Stimulated activated CD8-positive, alpha-beta memory T cell treated with anti-CD3 and anti-CD28 coated beads, Interleukin-7, amount 100 ng/mL, for 48 hours (primary cell): ENCODE measurements at regions not wholly inside any gene's neighbourhood (a gene's known extent, or its start where the extent isn't known, plus 50 kb on each side); places are given as distances from the start of the nearest gene placed in this dataset.

ENCODE experiments used
- DNase-seq, 2 donors: peaks; one replicate each; pipeline ENCODE4 v3.0.0-alpha.2; 2020; ENCODE audit warnings: low read depth in 1 of 2; ENCODE audit errors: extremely low read depth in 1 of 2

DNA sequence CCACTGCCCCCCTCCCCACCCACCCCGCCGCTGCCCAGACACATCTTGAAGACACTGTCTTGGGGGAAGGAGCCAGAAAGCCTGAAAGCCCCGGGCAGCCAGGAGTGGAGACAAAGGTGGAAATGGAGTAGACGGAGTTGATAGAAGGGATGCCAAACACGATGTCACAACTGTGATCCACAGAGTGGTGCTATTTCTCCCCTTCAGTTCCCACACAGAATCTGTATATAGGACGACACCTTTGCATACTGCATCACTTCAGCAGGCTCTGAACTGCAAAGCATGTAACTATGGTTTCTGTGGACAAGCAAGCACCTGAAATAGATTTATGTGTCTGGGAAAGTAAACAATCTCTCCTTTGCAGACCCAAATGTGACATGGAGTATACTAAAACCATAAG, 56.4 kb upstream of the F13A1 start:
- DNase-seq = no peak

DNA sequence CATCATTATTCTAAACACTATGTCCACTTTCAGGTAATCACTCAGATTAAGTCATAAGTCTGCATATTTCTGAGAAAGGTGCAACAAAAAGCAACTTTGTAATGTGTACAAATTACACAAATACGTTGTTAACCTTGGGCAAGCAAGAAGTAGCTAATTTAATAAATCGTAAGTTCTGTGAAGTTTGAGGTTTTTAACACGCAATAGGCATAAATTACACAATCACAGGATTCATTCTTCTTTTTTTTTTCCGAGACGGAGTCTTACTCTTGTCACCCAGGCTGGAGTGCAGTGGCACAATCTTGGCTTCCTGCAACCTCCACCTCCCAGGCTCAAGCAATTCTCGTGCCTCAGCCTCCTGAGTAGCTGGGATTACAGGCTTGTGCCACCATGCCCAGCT, 57.2 kb upstream of the F13A1 start:
- no peak for DNase-seq

DNA sequence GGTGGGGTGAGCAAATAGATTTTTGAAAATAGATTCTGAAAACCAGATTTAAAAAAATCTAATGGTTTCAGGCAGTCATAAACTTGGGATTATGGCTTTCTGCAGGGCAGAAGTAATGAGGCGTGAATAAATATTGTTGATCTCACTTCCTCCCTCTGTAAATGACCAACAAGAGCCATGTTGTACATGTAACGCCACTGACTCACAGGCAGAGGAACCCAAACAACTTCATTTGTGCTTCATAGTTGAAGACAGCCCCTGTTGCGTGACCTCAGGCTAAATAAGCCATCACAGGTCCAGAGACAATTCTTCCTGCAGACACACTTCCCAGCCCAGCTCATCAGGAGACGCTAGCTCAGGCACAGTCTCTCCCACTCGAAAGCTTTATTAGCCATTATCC, 59.1 kb upstream of the F13A1 start:
- no peak for DNase-seq

DNA sequence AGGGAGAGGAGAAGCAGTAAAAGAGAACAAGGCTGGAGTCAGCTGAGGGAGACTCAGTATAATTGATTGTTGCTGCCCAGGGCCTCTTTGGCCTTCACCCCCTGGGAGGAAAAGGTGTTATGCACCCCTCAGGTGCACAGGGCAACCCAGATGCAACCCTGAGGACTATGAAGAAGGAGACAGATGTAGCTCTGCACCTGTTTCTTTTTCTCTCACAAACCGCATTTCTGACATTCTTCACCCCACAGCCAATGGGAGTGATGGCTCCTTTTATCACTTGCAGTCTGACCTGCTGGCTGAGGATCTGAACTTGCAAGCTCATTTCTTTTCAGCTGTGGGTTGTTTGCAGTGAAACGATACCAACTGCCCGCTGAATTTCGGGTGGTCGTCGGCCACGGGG, 64.1 kb upstream of the F13A1 start:
- no peak for DNase-seq

DNA sequence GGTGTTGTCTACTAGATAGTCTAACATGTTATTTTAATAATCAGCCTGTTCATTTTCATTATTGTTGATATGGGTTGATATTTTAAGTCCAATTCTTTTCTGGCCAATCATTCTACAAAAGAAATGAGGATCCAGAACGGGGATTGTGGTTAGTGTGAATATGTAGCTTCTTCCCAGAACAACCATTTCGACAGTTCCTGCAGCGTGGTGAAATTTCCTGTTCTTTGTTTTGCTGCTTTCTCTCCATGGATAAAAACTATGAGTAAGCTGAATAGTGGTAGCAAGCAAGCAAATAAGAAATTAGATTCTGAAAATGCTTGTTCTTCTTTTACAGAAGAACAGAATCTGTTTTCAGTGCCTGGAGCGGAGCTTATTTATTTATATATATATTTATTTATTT, 65.5 kb upstream of the F13A1 start:
- no peak for DNase-seq

DNA sequence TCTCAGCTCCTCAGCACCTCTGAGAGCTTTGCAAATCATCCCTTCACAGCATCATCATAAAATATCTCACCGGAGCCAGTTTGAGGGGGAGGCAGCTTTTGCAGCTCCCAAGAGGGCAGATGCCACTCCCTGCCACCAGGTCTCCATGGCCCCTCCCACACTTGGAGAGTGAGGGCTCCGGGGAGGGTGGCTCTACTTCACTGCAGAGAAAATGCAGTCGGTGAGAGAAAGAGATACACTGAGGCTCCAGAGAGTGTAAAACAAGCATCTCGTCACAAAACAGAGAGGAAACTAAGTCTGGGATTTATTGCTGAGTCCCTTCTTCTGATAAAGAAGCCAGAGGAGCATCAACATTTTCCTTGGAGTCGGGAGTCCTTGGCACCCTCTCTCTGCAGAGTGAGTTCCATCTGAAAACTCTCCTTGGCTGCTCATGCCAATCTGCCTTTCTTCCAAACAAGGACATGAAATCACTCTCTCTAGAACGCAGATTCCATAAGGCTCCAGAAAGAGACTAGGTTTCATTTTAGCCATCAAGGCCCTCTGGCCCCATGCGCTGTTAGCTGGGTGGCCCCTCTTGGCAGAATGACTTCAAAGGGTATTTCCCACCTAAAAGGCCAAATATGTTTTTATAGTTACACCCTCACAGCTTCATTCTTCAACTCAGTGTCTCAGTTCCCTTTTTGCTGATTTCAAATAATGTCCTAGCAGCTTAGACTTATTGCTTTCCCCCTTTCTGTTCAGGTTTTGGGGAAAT, 70.6 kb upstream of the F13A1 start:
- DNase-seq = no peak

DNA sequence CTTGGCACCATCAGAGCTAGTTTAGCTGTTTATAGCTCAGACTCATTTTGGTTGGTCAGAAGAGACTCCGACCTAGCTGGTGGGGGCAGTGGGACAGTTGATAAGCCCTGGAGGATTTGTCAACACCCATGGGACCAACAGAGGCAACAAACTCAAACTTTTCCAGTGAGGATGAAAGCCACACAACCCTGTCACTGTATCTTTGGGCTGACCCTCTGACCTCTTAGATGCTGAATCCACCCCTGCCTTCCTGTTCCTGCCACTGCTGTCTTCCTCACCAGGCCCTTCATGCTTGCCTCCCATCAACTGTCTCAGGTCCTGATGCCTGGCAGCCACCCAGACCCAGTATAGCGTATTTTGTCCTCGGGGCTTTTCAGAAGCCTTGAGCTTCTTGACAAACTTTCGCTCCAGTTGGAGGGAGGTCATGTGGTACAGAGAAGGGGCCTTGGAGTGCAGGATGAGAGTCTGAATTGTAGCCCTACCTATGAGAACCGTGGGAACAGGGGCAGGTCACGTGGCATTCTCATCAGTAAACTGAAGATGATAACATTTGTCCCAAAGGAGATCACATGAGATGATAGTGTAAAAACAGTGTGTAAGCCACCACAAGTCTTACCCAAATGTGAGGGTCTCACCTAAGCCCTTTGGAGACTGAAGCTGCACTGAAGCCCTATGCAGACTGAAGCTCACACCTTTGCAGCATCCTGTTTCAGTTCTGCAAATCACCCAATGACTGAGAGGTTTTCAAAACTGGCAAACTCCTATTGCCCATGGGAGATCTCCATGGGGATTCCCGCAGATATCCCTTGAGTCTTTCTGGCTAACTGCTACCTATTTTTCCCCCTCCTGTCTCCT, 72.0 kb upstream of the F13A1 start:
- DNase-seq = no peak

DNA sequence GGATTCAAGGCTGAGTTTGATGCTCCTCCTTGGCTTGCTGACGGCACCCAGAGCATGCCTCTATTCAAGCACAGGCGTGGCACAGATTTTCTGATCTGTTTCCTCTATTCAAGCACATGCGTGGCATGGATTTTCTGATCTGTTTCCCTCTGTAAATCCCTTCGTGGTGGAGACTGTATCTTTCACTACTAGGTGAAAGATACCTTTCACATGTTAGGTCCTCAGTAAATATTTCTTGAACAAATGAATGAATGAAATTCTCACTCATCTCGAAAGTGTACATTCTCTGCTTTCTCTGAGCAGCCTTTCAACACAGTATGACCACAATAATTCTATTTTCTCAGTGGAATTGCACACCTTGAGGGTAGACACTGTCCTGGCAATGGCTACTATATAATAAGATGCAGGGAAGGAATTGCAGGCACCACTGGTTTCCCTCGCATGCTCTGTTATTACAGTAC, 72.6 kb upstream of the F13A1 start:
- no peak for DNase-seq

DNA sequence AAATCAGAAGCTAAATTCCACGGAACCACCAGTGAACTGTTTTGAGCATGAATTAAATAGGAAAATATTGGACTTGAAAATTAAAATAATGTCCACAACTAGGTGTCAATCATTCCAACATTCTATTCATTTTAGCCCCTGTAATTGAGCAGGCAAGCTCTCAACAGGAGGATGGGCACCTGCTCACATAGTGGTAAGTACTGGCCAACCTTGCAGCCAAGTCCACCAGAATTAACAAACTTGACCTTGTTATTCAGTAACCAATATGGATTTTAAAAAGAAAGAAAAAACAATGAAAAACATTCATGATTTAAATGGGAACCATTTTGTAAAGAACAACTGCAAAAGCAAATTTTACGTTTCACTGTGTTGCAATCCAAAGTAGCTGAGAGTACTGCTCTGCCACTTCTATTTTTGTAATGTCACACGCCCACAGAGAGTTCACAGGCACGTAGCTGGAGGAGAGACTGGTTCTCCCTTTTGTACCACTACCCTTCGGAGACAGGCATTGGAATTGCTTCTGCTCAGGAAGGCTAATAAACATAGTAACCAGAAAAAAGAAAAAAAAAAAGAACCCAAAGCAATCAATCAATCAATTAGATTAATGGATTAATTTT, 75.2 kb upstream of the F13A1 start:
- DNase-seq = no peak

DNA sequence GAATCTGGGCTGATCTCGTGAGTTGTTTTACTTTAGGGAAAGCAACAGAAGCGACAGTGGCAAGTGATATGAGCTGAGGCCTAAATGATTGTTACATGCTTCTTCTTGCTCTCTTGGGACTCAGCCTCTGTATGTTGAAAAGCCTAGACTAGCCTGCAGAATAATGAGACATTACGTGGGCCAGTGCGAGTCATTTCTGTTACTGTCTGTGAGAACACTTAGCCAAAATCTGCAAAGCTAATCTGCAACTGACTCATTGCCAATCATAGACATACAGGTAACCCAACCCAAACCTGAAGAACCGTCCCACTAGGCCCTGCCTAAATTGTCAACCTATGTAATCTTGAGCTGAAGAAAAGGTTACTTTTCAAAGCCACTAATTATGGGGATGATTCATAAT, 77.4 kb upstream of the F13A1 start:
- no peak for DNase-seq

DNA sequence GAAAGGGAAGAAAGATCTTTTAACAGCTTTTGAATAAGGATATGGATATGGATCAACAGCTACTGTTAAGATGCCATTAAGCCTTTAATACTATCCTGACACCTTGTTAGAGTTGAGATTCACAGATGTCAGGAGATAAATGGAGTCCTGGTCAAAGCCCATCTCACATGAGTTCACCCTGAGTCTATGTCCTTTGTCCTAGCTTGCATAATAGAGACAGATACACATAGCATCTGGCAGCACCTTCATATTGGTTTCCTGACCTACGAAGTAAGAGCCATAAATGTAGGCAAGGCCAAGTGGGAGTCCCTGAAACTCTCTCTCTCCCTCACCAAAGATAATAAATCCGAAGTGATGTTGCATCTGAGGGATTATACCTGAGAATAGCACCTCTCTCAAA, 79.1 kb upstream of the F13A1 start:
- no peak for DNase-seq

DNA sequence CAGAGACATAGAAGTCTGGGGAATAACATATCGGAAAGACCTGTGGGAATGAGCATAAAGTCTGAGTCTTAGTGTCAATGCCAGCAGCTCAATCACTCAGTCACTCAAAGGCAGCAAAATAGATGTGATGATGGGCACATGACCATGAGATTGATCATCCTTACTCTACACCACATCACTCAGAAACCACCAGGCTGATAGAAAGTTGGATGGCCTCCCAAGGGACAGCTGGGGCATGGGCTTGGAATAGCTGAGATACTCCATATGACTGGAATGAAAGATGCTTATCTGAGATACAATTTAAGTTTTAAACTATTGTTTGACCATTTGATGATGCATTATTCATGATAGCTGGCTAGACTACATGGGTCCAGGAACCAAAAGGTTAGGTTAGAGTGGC, 80.9 kb upstream of the F13A1 start:
- no peak for DNase-seq

DNA sequence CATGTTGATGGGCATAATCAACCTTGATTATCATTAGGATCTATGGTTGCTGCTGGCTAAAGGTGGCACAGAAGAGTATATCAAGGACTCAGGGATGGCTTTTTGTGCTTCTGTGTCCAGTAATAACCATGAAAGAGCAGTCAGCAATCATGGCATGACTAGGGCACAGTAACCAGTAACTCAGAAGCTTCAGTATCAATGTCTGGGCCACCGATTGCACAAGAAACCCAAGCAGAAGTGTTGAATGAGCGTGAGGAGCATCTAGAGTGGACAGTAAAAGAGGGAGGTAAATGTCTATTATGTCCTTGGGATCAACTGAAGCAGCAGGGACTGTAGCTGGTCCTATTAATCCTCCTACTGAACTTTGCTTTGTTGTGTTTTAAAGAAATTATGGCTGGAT, 81.5 kb upstream of the F13A1 start:
- no peak for DNase-seq

DNA sequence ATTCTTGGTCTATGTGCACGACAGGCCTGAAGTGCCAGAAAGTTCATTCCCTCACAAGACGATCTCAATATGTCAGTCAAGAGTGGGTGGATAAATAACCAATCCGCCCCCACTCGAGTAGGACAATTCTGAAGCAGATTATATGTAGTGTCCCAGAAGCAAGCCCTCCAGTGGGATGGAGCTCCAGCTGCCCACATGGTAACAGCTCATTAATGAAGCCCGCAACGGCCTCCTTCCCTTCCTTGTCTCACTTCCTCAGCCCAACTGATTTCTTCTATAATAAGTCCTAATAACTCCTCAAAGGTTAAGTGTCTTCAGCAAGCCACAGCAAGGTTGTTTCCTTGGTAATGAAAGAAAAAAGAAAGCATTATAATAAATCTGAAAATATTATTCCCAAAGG, 82.1 kb upstream of the F13A1 start:
- no peak for DNase-seq

DNA sequence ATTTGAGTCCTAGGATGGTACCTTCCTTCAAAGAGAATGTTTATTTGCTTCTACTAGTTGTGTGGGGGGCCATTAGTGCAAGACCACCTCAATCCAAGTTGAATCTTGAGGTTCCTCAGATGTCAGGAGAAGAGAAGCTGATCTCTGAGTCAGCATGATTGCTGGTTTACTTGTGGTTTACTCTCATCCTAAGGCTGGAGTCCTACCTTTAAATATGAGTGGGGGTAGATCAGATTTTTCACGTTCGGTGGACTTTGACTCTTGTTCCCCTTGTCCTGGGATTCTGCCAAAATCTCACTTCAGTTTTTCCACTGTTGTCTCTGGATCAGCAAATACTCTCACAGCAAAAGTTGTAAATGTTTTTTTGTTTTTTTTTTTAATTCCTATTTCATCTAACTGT, 84.6 kb upstream of the F13A1 start:
- DNase-seq = no peak

DNA sequence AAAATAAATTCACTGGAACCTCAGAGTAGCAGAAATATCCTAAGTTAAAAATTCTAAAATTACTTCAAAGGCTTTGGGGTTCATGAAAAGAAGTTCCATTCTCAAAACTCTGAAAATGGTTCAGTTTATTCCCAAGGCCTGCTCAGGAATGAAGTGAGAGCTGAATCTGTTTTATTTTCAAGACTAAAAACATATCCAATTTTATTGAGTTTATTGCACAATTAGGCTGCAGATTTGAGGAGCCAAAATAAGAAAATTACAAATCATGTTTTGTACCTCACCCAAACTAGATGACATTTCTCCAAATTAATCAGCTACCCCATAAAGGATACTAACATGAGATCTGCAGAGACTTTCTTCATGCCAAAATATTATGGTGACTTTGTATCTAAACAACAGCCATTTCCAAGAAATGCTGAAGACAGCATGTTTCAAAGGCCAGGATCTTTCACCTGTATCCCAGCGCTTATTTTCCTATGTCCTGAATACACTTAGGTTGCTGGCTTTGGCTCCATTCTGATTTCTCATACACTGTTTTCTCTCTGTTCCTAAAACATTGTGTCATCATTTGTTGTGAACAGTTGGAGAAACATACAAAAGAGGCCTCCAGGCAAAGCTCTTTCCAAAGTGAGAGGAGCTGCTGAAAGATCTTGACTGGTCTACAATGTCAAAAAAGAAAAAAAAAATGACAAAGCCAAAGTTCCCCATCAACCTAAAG, 85.7 kb upstream of the F13A1 start:
- DNase-seq = no peak

DNA sequence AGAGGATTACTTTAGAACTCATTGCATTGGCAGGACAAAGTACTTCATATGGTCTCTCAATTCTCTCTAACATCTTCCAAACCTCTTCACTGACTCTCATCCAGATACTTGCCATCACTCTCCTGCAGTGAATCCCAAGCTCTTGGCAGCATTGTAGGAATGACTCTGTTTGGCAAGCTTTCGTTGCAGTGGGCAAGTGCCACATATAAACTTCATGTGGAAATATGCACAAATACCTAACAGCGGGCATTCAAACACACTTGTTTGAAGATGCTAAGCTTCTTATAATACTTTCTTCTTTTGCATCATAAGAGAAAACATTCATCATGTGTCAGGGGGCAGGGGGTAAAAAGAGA, 86.2 kb upstream of the F13A1 start:
- no peak for DNase-seq

DNA sequence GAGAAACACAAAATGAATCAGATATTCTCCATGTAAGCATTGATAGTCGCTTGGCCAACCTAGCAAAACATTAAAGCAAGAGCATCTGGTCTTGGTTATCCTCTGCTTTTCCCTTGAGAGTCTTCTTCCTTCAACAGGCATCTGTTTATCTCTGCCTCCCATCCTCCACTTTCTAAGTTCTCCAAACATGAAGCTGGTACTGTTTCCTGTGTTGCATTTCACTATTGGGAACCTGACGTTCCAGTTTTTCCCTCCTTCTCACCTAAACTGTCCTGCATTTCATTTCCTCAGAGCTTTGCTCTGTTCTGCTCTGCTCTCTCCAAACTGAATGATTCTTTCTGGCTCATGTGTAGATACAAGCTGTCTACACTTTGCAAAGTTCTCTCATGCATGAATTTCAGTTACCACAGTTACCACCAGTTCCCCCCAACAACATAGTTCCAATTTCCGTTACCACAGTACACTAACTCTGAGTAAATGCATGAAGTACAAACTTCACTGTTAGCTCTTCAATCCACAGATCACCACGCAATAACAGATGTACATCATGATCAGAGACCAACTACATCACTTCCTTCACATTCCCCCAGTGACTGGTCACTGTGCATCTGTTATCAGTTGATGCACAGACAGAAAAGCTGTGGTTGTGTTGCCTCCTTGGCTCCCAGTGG, 86.7 kb upstream of the F13A1 start:
- DNase-seq = no peak

DNA sequence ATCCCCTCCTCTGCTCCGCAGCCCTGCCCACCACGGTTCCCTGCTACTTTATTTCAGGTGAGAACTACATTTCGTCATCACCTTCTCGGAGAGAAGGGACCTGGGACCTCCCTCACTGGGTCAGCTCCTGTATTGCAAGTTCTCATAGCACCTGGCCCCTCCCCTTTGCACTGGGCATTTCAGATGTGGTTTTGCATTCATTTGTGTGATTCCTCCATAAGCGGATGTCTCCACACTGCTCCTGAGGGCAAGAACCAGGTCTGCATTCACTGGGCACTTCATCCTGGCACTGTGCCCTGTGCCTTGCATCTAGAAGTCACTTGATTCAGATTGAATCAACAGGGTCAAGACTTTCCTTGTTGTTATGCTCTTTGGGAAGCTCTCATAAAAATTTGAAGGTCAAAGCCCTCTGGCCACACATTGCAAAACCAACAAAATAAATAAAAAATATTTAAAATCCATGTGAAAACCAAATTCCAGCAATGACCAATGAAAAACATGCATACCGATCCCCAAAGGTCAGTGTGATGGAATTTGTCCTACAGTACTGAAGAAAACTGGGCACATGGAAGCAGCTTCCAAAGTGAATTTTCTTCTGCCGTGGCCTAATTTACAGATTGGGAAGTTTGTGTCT, 89.1 kb upstream of the F13A1 start:
- DNase-seq = no peak

DNA sequence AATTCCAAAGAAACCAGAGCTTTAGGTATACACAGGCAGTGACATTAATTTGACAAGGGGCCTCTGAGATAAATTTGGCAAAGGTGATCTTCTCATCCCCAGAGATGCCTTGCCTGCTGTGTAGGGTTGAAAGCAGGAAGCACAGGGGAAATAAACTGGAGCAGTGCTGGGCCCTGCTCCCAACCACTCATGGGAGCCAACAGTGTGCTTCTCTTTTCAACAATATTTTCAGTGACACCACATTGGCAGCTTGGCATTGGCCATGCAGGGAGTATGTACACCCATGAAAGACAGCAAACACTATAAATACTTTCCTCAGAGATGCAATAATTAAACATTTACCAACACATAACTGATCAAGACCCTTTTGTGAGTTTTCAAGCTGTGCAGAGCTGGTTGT, 90.7 kb upstream of the F13A1 start:
- DNase-seq = no peak
